ENCODE measurements at regions not wholly inside any gene's neighbourhood (a gene's known extent, or its start where the extent isn't known, plus 50 kb on each side); places are given as distances from the start of the nearest gene placed in this dataset.

DNA sequence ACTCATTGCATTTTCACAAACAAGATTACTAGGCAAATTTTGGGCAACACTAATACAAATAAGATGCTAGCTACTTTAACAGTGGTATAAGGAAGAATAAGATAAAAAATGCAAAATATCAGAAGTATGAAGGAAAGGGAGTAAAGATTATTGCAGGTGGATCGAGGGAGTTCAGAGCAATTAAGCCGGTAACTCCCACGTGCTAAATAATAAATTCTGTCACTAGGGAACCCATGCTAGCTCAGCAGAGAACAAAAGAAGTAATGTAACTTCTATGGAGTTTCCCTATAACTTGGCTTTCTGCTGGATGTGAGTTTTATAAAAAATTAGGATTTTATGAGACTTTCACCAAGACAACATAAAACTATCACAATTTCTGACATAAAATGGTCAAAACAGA is 470.5 kb upstream of the RGS18 start:
- TF ChIP-seq POLR2AphosphoS5 (IDR thresholded peaks at IDR 0.05; ENCODE audit: borderline replicate concordance, low read depth, low read length) = no peak
- no peak for TF ChIP-seq EZH2 (IDR thresholded peaks at IDR 0.05)
